HG03066 (cell line): ENCODE measurements at regions not wholly inside any gene's neighbourhood (a gene's known extent, or its start where the extent isn't known, plus 50 kb on each side); places are given as distances from the start of the nearest gene placed in this dataset.
"Not testable (repeated sequence)": the region's sequence is repeated elsewhere in the genome, so short reads cannot be mapped to it uniquely, and the experiment has no call there.

ENCODE experiments used
- ATAC-seq: cut with Tn5 transposase; IDR thresholded peaks from one replicate; pipeline ENCODE4 v1.9.1; 2021; ENCODE audit warnings: low read depth; ENCODE audit not compliant: unreplicated experiment

DNA sequence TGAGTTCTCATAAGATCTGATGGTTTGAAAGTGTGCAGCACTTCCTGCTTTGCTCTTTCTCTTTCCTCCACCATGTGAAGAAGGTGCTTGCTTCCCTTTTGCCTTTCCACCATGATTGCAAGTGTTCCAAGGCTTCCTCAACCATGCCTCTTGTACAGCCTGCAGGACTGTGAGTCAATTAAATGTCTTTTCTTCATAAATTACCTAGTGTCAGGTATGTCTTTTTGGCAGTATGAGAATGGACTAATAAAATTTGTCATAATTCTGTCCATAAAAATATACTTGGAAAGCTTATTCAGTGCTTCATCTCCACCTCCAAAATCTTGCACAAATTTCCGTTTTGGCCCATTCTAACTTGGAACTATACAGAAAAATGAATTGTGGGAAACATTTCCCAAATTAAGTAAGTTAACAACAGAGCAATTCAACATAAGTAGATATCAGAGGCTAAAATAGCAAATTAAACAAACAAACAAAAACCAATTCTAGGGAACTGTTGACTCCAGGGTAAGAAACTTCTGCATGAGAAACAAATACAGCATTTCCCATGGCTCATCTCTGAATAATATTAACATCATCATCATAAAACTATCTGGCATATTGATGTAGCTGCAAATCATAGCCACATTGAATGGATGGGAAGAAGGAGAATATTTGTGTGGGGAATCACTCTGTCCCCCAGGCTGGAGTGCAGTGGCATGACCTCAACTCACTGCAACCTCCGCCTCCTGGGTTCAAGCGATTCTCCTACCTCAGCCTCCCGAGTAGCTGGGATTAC is 459.5 kb upstream of the FAR2 start:
- no peak for ATAC-seq

DNA sequence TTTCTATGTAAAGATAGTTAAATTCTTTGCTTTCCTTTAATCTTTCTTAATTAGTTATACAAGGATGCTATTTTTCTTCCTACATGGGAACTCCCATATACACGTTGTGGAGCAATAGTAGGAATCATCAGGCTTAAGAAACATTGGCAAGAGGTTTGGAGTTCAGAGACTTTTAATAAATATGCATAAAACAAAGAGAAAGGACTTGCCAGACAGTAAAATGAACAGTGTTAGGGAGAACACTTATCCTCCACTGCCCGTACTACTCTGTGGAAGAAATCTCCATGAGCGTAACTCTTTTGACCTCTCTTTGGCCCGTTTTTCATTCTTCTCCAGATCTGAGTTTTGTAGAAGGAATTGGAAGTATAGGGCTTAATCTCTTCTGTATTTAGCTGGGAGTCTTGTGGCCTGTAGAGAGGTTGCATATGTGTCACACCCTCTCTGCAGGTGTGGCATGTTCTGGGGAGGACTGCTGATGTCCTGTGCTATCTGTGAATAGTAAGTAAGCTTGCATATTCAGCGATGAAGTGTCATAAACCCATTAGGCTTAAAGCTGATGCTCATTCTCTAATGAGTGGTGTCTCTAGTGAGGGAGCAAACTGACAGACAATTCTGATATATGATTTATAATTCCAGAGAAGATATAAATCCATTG is 455.4 kb upstream of the FAR2 start:
- no peak for ATAC-seq

GRCh38 chr12:28698553-28698952 is 450.5 kb upstream of the FAR2 start:
- no peak for ATAC-seq

- no peak for ATAC-seq
Observed at GRCh38 chr12:28699029-28699428, 450.0 kb upstream of the FAR2 start.

DNA sequence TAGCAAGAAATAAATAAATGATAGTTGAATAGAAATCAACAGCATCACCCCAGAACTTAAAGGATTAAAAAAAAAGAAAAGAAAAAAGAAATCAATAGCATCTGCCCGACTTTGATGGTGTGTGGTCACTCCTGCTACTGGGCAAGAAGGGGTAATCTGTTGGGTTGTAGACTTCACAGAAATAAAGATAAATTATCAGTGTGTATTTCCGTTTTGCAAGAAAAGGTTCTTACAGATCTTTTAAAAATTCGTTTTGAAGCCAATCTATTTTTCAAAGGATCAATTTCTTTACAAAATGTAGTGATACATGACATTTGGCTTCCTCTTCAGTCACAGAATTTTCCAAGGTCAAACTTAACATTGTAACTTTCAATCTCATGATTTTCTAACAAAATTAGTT is 448.9 kb upstream of the FAR2 start:
- ATAC-seq = no peak

DNA sequence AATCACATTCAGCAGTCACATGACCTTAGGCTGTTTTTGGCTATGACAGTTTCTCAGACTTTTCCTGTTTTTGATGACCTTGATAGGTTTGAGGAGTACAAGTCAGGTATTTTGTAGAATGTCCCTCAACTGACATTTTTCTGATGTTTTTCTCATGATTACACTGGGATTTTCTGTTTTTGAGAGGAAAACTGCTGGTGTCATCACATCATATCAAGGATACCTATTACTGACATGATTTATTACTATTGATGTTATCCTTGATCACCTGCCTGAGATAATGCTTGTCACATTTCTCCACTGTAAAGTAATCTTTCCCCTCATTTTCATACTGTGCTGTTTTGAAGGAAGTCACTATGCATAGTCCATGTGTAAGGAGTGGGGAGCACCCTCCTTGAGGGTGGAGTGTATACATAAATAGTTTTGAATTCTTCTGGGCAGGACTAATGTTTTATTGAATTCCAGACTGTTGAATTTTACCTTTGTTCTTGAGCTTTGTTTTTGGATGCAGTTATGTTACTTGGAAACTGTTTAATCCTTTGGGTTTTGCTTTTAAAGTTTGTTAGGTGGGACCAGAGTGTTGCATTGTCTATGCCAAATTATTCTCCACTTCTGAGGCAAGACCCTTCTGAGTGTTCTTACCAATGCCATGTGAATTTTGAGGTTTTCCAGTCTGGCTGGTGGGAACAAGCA is 444.5 kb upstream of the FAR2 start:
- no peak for ATAC-seq

- no peak for ATAC-seq
Observed at GRCh38 chr12:28708918-28709371, 440.1 kb upstream of the FAR2 start.

- ATAC-seq = no peak
Observed at GRCh38 chr12:28709986-28710685, 438.9 kb upstream of the FAR2 start.

GRCh38 chr12:28710882-28711281 is 438.2 kb upstream of the FAR2 start:
- ATAC-seq = no peak

DNA sequence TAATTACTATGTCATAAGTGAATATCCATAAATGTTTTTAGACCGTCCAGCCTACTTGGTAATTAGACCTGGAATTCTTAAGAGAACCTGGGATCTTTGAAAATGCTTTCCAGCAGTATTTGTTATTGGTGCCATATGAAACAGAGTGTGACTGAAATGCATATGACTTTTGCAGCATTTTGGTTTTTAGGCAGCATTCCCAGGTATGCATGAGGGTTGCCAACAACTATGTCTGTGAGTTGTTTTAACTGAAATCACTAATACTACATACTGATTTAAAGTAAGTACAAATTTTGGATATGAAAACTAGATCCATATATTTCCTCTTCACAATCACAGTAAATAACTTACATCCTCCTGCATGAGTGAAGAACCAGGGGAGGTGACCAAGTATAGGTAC is 437.7 kb upstream of the FAR2 start:
- ATAC-seq = no peak

- no peak for ATAC-seq
Observed at GRCh38 chr12:28742791-28743190, 406.3 kb upstream of the FAR2 start.

- ATAC-seq = no peak
Observed at GRCh38 chr12:28746734-28747325, 402.2 kb upstream of the FAR2 start.

DNA sequence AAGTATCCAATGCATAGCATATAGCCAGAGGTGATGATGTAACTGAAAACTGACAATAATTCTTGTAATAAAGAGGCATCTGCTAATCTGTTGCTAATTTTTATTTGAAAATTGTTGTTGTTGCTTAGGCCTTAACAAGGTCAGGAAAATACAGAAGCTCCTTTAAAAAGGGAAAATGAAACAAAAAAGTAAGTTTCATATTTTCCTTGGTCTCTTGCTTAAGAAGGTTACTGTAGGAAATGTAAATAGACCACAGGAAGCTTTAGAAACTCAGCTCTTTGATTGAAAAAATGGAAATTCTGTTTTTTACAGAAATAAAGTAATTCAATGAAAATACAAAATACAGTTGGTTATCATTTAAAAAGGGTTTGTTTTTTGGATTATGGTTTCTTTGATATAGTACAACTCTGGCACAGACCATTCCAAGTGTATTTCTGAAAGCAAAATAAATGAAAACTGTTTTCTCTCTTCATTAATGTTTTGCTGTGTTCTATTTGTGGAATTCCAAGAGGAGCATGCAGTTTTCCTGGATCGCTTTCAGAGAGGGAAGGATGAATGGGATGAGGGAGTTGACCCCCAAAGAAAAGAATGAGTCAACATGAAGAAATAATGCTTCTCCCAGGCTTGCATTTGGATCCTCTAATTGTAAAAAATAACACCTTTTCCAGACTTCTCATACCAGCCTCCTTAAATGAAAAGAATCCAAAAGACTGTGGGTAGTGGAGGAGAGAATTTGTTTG is 398.0 kb upstream of the FAR2 start:
- no peak for ATAC-seq

- no peak for ATAC-seq
Observed at GRCh38 chr12:28755027-28755426, 394.1 kb upstream of the FAR2 start.

GRCh38 chr12:28759333-28759732 is 389.7 kb upstream of the FAR2 start:
- ATAC-seq = no peak

- not testable (repeated sequence) for ATAC-seq
Observed at GRCh38 chr12:28760040-28760903, 388.8 kb upstream of the FAR2 start.

- not testable (repeated sequence) for ATAC-seq
Observed at GRCh38 chr12:28761897-28762296, 387.2 kb upstream of the FAR2 start.

- no peak for ATAC-seq
Observed at GRCh38 chr12:28766398-28766797, 382.7 kb upstream of the FAR2 start.

- no peak for ATAC-seq
Observed at GRCh38 chr12:28767836-28768348, 381.2 kb upstream of the FAR2 start.
